SKM-1 (cell line): ENCODE measurements at regions not wholly inside any gene's neighbourhood (a gene's known extent, or its start where the extent isn't known, plus 50 kb on each side); places are given as distances from the start of the nearest gene placed in this dataset.

Experiments used
- DNase-seq: peaks from one replicate; lab custom pipeline; 2025; ENCODE audit not compliant: unreplicated experiment; lab: John Stamatoyannopoulos, UW

DNA sequence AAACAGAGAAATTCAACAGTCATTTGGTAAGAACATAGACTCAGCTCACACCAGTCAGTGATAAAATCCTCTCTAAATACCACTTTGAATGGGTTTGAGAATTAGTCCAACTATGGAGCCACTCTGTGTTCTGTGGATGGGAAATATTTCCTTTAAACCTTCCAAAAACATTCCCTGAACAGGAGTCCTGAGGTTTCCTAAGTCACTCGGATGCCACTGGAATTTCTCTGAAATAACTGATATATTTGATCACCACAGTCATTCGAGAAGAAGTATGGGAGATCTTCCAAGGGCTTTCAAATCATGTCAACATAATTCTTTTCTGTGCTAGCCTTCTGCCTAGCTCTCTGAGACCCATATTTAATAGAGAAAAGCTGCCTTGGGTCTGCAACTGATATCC, 958.6 kb downstream of the STIM2 start:
- DNase-seq, result no peak

DNA sequence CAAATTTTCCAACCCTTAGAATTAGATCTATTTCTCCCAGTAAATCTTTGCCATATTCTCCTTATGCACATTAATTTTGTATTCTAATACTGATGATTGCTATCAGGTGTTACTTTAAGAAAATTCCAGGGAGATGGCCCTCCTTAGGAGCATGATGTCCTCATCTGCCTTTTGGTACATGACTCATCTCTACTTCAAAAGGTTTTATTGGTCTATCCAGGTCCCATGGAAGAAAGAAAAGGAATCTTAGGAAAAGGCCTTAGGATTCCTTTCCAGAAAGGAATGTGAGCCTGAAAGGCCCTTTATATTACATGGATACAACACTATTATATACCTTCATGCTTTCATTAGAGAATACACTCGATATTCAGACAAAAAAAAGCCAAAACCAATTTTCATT, 968.2 kb downstream of the STIM2 start:
- DNase-seq, result no peak

DNA sequence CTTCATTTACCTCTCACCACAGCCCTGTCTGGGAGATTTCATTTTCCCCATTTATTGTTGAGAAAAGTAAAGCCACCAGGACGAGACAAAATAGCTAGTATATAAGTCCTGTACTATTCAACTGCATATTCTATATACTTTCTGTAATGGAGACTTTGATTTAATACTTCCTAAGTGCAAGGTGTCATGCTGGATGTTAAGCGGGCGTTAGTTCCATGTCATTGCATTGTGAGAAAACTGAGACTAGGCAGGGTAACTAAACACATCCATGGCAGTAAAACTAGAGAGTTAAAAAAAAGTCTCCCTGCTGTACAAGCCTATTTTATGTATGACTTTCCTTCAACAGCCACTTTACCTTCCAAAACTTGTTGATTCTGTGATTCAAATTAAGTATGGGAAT, 969.6 kb downstream of the STIM2 start:
- no peak for DNase-seq

DNA sequence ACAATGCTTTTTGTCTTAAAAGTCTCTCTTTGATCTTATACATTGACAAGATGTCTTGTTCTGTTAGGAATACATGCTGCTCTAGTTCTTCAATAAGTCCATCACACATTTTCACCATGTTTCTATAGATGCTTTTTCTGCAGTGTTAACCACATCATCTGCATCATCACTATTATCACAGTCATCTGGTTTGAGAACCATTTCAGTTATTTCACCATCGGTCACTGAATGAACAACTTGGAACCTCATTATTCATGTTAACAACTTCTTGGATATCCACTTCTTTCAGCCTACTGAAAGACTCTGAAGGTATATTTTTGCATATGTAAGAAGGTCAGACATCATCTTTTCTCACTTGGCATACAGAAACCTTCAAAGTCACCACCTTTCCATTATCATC, 975.2 kb downstream of the STIM2 start:
- no peak for DNase-seq

DNA sequence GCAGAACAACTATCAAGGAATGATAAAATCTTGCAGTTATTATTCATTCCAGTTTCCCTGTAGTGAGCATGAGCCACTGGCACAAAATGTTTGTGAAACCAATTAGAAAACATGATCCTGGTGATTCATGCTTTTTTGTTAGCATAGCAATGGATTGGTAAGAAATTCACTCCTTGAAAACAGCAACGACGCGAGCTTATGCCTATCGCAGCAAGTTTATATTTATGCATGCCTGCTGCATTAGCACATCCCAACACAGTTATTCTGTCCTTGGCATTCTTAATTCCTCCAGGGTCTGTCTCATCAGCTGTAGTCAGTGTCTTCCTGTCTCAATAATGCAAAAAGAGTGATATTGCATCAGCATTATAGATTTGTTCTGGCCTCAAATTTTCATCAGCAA, 975.9 kb downstream of the STIM2 start:
- DNase-seq, result no peak

DNA sequence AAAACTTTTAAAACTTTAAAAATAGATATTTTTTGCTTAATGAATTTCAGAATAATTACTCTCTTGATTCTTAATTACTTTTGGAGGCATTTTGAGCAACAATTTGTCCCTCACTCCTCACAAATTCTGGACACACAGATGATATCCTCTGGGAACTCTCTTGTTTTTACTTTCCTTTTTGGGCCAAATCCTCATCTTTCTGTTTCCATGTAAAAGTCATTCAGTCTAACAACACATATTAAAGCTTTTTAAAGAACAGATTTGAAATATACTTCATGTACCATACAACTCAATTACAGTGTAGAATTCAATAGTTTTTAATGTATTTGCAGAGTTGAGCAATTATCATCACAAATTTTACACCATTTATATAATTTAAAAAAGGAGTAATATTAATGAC, 983.1 kb downstream of the STIM2 start:
- DNase-seq, result no peak

DNA sequence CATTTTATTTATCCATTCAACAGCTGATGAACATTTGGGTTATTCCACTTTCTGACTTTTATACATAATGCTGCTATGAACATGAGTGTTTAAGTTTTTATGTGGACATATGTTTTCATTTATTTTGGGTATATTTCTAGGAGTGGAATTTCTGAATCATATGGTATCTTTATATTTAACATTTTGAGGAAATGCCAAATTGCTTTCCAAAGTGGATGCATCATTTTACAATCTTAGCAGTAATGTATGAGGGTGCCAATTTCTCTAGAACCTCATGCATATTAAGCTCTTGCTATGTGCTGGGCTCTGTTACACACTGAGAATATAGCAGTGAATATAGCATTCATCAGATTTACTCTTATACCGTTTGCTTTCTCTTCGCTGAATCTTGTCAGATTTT, 983.7 kb downstream of the STIM2 start:
- DNase-seq, result no peak

DNA sequence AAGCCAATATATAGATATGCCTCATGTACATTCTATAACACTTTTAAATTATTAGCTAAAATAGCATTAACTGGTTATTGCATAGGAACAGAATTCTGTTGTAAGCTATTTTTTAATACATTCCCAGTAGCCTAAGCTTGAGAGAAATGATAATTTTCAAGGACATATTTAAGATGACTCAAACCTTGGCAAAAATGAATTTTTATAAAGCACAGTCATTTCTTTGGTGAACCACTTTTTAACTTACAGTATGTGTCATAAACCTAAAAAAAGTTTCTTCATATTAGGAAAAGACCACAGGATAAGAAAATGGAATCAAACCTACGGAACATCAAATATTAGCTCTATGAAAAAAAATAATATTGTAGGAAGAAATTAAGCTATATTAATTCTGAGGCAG, 986.3 kb downstream of the STIM2 start:
- DNase-seq, result no peak

DNA sequence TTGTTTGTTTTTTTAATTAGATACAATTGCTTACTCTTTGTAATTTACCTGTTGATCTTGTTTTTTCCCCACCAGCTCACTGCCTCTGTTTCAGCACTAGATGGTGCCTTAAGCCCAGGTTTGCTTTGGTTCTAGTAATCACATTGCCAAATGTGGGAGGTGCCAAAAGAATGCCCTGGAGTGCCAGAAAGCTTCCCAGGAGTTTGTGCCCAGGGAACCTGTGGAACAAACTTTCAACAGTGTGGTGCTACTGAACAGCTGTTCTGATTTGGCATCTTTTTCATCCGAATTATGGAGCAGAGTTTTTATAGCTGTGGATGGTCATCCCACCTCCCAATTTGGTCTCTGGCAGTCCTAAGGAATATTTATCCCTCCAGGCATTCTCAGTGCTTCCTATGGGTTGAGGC, 1000.7 kb downstream of the STIM2 start:
- DNase-seq, result no peak

DNA sequence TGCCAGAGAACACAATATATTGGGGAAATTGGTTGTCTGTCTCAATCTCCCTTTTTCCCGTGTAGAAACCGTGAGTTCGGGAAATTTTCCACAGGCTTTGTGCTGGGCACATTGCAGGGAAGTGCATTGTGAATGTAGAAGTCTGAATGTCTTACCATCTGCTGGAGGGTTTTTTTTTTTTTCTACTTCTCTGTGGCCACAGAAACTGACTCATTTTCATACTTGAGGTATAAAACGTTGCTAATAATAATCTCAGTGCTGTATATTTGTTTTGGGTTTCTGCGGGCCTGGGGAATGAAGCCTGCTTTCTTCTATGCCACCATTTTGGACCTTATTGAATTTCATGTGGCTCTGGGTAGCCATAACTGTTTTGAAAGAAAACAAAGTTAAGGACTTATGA, 1001.2 kb downstream of the STIM2 start:
- DNase-seq, result no peak

DNA sequence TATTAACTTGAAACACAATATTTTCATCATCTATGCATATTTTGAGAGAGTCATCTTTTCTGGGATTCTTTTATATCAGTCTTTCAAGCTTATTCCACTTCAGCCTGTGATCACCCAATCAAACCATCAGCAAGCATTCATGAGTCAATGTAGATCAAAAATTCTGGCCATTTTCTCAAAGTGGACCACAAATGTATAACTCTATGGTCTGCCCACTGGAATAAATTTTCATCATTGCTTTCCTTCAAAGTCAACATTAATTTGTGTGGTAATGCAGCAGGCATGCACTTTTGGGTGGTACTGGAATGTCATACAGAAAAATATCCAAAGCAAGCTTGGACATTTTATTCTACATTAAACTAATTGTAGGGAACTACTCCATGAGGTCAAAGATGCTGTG, 1013.0 kb downstream of the STIM2 start:
- no peak for DNase-seq

DNA sequence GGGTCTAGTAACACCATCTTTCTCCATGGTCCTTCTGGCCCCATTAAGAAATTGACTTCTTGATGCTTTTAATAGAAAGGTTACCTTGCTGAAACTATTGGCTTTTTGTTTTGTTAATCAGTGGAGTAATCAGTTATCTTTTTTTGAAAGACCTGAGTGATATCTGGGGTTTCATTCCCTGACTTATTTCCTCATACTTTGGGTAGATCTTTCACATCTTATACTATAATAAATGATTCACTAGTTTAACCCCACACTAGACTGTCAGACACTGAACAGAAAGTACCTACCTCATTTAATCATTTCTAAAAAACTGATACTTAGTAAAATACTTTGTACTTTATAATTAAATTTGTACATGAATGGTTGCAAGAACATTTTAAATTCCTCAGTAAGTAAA, 1021.1 kb downstream of the STIM2 start:
- no peak for DNase-seq

DNA sequence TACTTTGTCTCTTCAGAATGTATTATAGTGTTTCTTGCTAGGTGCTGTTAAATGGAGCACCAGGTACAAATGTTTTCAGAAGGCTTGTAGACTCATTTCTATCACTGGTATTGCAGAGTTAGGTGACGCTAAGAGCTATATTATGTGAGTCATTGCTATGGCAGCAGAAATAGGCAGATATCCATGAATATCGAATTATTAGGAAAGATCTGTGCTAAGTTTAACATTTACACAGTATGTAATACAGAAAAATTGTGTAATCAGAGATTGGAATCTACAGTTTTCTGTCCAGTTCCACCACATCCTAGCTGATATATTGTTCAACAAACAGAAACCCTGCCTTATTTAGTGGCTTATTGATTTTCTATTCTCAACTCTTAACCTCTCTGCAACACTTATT, 1025.5 kb downstream of the STIM2 start:
- no peak for DNase-seq

DNA sequence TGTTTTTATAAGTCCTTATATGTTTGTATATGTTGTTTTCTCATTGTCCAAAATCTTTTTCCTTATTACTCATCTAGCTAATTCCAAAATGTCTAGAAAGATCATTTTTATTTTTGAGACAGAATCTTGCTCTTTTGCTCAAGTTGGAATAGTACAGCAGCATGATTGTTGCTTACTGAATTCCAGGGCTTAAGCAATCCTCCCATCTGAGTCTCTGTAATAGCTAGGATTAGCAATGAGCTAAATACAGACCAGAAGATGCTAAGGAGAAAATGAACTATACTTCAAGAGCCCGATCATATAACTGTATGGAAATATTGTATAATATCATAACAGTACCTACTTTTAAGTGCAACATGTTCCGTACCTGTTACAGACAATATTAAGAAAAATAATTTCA, 1027.0 kb downstream of the STIM2 start:
- DNase-seq, result no peak

DNA sequence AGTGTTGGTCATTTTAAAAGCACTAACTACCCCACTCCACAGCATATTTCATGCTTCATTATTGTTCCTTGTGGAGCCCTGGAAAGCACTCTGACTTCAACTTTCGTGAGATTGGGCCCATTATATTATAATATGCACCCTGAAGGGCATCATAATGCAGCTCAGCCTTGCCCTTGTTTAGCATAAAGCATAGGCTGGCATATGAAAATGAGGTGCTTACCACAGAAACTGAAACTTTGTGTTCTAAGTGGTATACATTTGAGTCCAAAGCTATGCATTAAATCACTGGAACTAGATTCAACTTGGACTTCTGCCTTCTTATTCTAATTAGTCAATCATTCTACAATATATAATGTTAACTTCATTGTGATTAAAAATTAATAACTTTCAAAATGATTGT, 1027.9 kb downstream of the STIM2 start:
- DNase-seq, result no peak

DNA sequence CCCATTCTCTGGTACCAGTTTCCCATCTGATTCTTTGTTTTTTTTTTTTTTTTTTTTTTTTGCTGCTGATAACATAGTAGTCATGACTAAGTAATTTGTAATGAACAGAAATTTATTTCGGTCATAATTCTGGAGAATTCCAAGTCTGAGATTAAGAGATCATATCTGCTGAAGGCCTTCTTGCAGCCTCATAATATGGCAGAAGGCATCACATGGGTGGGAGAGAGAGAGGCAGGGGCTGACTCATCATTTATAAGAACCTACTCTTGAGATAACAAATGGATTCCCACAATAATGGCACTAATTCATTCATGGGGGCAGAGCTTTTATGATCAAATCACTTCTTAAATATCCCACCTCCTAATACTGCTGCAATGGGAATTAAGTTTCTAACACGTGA, 1034.3 kb downstream of the STIM2 start:
- DNase-seq, result no peak

DNA sequence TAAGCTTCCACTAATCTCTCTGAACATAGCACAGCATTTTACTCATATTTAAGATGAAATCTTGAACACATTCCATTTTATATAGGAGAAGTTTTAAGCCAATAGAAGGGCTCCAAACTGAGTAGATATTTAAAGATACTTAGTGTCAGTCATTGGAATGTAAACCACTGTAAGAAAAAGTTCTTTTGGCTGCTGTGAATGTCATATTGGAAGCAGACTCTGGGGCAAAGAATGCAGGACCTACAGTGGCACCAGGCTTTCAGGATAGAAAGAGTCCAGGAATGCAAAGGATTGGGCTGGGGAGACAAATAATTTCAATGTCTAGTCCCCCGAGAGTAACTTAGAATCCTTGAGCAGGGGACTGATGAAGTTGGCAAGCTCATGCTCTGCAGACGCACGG, 1047.7 kb downstream of the STIM2 start:
- no peak for DNase-seq

DNA sequence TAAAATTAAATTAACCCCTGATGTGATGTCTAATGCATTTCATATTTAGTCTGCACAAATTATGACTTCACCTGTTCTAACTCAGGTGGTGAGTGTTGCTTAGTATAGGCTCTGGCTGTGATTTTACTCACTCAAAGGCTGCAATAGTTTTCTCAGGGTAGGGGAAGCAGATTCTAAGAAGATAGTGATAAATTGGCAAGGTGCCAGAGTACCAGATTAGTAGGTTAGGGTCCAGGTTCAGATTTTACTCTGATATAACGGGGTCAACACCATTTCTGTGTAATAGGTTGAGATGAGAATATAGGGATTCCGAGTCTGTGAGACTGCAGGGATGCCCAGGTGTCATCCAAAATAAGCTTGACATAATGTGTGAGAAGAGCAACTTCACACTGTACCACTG, 1049.6 kb downstream of the STIM2 start:
- no peak for DNase-seq

DNA sequence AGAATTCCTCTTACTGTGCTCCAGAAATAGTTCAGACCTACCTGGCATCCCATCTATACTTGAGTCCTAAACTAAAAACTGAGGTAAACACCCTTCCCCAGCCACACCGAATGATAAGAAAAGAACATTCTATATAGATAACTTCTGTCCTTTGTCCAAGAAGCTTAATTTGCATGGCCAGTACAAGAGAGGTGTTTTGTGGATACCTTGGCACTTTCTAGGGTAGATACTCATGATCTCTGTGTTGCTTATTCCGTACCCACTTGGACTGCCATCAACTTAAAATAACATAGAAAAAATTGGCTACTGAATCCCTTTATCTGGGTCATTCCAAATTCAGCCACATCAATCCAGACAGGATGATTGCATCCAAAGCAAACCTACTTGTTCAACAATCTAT, 1050.4 kb downstream of the STIM2 start:
- no peak for DNase-seq

DNA sequence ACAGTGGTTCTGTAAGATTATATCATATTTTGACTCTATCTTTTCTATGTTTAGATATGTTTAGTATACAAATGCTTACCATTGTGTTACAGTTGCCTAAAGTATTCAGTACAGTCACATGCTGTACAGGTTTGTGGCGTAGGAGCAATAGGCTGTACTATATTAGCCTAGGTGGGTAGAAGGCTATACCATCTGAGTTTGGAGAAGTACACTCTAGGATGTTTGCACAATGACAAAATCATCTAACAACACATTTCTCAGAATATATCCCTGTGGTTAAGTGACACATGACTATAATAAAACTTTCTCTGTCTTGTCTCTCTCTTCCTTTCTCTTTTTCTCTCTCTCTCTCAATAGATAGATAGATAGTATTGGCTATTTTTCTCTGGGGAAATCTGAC, 1053.1 kb downstream of the STIM2 start:
- no peak for DNase-seq

DNA sequence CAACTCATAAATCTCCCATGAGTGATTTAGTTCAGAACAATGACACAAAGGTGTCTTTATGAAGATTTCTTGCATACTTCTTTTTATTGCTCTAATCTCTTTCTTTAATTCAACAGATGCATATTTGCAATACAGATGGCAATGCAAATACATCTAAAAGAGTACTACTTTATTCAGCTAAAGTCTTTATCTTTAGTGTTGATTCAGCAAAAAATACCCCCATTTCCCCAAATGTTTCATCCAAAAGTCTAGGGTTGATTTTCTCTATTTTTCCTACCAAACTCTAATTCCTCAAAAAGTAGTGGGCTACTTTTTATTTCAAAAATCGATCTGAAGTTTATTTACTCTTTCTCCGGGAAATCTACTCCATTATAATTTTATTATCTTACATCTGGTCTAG, 1055.2 kb downstream of the STIM2 start:
- DNase-seq, result no peak

DNA sequence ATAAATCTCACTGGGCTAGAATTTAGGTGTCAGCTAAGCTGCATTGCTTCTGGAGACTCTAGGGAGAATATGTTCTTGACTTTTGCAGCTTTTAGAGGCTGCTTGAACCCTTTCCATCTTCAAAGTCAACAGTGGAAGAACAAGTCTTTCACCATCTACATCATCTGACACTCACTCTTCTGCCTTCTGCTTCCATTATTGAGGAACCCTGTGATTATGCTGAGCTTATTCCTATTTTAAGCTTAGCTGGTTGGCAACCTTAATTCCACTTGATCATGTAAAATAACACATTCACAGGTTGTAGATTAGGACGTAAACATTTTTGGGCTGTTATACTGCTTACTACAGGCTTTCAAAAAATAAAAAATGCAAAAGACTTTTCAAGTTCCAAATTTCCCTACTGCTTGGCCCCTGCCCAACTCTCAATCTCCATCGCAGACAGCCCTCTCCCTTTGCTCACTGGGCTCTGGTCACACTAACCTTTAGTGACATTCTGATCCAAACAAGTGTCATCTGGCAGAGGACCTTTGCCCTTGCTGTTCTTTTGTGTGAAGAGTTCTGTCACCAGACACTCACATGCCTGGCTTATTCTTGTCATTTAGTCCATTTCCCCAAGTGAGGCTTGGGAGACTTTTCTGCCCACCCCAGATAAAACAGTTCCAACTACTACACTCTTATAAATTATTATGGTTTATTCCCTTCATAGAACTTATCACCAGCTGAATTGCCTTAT, 1056.0 kb downstream of the STIM2 start:
- no peak for DNase-seq

DNA sequence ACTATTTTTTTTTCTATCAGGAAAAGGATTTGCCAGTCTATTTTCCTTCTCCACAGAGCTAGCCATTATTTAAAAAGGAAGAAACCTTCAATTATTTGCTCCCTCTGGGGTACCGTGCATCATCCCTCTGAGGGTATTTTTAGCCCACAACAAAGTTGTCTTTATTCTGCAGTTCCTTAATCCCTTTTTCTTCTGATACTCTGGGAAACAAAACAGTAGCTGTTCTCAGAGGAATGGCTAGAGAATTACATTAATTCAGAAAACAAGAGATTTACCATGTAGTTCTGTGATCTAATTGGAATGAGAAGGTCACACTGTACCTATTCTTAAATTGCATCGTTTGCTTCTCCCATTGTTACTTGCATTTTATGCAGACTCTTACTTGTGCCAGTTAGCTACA, 1056.7 kb downstream of the STIM2 start:
- no peak for DNase-seq

DNA sequence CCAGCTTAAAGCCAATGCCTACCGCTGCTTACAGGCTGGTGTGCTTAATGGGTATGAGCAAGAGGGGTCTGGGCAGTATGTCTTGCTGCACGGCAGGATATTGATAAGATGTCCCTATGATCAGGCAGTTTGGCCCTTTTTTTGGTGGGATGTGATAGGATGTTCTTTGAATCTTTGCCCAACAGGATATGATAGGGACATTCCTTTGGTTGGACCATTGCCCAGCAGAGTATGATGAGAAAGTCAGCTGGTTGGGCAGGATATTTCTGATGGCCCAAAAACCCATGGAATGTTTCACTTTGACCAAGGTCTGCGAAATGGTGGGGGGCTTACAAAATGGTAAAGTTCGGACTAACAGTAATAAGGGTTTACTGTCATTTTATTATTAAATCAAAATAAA, 1060.6 kb downstream of the STIM2 start:
- DNase-seq, result no peak
